Ascending aorta (tissue), 2 donors: ENCODE measurements at regions not wholly inside any gene's neighbourhood (a gene's known extent, or its start where the extent isn't known, plus 50 kb on each side); places are given as distances from the start of the nearest gene placed in this dataset.

Experiments used
- DNase-seq, 2 donors: peaks; one replicate each; pipeline ENCODE4 v3.0.0-alpha.2; 2019; ENCODE audit warnings: low spot score in 2 of 2
- H3K27ac ChIP-seq, 2 donors: fragments of 200-600 bp; sonication (generic); one replicate each; pipeline ENCODE4 v1.5.1; 2016 to 2017; ENCODE audit warnings: mild to moderate bottlenecking in 1 of 2
- H3K27me3 ChIP-seq: fragments of 200-600 bp; sonication (generic); one replicate; pipeline ENCODE4 v1.5.1; 2017
- H3K36me3 ChIP-seq, 2 donors: fragments of 200-600 bp; sonication (generic); one replicate each; pipeline ENCODE4 v1.5.1; 2016
- H3K4me1 ChIP-seq, 2 donors: fragments of 200-600 bp; sonication (generic); one replicate each; pipeline ENCODE4 v1.5.1; 2016 to 2017; ENCODE audit warnings: mild to moderate bottlenecking in 1 of 2
- H3K4me3 ChIP-seq, 2 donors: fragments of 200-600 bp; sonication (generic); one replicate each; pipeline ENCODE4 v1.5.1; 2016 to 2017; ENCODE audit warnings: mild to moderate bottlenecking in 1 of 2
- H3K9me3 ChIP-seq, 2 donors: fragments of 200-600 bp; sonication (generic); one replicate each; pipeline ENCODE4 v1.5.1; 2016
- intact Hi-C: fragments of 100-400 bp; cut with DNase I; formaldehyde crosslinking; loops from one replicate; pipeline ENCODE4 v1.15.1; 2023
- TF ChIP-seq, protein P1 (sequence below), 3 experiments: fragments of 200-600 bp in 2 of 3; fragments of 450-650 bp in 1 of 3; sonication (generic) in 2 of 3; IDR thresholded peaks; one replicate each; pipeline ENCODE4 v1.5.1; 2016 to 2019; ENCODE audit warnings: antibody characterized with exemption in 3 of 3, mild to moderate bottlenecking in 1 of 3, moderate library complexity in 1 of 3

DNA sequence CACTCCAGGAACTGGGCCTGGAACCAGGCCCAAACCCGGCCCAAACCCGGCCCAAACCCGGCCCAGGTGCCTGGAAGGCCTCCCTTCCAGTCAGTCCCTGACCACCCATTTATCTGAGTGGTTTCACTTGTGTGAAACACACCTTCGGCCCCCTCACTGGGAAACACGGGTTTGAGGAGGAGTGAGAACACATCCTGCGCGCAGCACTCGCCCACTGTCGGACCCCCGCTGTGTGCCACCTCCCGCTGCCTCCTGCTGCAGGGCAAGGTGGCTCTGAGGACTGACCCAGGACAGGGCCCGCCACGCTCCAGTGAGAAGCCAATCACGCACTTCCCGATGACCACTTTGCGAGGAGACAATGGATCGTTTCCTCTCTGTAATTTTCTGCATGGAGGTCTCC is 197.5 kb downstream of the BUB3 start:
- no peaks in the 10 kb centered on the region for H3K4me1 ChIP-seq
- no peak overlapping the region for H3K4me3 ChIP-seq
- no peaks in the 10 kb centered on the region for H3K9me3 ChIP-seq
- no peaks in the 10 kb centered on the region for H3K27me3 ChIP-seq
- no peaks in the 10 kb centered on the region for H3K36me3 ChIP-seq
- H3K27ac ChIP-seq = no peak overlapping the region
- intact Hi-C loops = no loop called here
- no peak for DNase-seq
- TF ChIP-seq, protein P1, sequence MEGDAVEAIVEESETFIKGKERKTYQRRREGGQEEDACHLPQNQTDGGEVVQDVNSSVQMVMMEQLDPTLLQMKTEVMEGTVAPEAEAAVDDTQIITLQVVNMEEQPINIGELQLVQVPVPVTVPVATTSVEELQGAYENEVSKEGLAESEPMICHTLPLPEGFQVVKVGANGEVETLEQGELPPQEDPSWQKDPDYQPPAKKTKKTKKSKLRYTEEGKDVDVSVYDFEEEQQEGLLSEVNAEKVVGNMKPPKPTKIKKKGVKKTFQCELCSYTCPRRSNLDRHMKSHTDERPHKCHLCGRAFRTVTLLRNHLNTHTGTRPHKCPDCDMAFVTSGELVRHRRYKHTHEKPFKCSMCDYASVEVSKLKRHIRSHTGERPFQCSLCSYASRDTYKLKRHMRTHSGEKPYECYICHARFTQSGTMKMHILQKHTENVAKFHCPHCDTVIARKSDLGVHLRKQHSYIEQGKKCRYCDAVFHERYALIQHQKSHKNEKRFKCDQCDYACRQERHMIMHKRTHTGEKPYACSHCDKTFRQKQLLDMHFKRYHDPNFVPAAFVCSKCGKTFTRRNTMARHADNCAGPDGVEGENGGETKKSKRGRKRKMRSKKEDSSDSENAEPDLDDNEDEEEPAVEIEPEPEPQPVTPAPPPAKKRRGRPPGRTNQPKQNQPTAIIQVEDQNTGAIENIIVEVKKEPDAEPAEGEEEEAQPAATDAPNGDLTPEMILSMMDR (IDR thresholded peaks at IDR 0.05) = no peak

DNA sequence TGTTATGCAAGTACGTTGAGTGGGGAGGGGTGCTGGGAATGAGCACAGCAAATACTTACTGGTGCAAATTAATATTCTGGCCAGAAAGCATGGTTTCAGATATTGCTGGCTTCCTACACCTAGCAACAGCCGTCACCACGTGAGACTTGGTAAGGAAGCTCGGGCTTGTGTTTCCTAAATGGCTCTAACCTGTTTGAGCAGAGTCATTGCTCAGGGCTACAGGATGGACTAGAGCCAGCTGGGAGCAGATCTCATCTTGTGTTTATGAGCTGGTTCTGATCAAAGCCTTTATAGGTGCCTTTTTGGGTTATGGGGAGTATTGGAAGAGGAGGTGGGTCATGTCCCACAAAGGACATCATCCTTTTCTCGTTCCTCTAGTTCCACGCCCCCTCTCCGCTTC is 200.3 kb downstream of the BUB3 start:
- no peaks in the 10 kb centered on the region for H3K27me3 ChIP-seq
- no peaks in the 10 kb centered on the region for H3K4me1 ChIP-seq
- DNase-seq = no peak
- H3K9me3 ChIP-seq = no peaks in the 10 kb centered on the region
- no peaks in the 10 kb centered on the region for H3K36me3 ChIP-seq
- intact Hi-C loops = no loop called here
- no peak overlapping the region for H3K27ac ChIP-seq
- TF ChIP-seq, protein P1 (IDR thresholded peaks at IDR 0.05) = no peak
- H3K4me3 ChIP-seq = no peak overlapping the region

DNA sequence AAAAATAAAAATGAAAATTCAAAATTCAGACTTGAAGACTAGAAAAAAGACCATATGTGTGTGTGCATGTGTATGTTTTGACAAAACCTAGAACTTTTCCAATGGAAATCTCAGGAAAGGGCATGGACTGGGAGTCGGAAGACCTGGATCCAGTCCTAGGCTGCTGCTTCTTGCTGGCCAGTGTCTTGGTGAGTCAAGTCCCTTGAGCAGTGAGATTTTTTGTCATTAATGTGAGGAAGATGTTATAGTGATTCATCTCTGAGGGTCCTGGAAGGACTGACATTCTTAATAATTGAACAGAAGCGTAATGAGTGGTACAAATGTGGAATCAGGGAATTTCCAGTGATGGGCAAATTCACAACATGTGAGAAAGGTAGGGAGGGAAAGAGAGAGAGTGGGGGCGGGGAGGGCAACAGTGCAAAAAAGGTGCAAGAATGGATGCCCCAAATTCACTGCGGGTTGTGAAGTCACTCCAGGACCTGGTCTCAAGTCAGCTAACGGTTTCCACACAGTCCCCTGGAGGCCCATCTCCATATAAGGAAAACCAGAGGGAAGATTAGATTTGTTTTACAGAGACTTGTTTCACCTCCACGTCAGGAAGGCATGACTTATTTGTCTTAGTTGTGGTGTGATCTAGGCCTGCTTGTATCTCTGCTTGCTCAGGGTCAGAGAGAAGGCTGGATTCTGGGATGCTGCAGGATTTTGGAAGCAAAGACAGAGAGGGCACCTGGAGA is 201.7 kb downstream of the BUB3 start:
- no peak overlapping the region for H3K4me3 ChIP-seq
- H3K27ac ChIP-seq = no peak overlapping the region
- TF ChIP-seq, protein P1 (IDR thresholded peaks at IDR 0.05) = no peak
- H3K36me3 ChIP-seq = no peaks in the 10 kb centered on the region
- H3K4me1 ChIP-seq = no peaks in the 10 kb centered on the region
- DNase-seq = no peak
- intact Hi-C loops = no loop called here
- H3K27me3 ChIP-seq = no peaks in the 10 kb centered on the region
- no peaks in the 10 kb centered on the region for H3K9me3 ChIP-seq

DNA sequence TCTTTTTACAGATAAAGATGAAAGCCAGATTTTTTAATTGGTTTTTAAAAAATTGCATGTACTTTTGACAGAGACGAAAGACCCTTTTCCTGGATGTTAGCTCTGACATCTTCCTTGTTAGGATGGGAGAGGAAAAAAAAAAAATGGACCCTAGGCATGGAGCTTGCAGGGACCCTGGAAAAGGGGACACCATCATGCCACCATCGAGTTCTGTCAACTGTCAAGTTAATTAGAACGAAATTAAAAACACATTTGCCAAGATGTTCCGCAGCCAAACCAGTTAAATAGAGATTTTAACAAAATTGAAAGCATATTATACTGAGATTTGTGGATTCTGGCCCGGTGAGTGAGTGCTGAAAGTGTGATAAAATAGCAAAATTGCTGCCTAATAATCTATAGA is 202.6 kb downstream of the BUB3 start:
- DNase-seq = no peak
- H3K36me3 ChIP-seq = no peaks in the 10 kb centered on the region
- H3K9me3 ChIP-seq = no peaks in the 10 kb centered on the region
- no peak overlapping the region for H3K27ac ChIP-seq
- no peak overlapping the region for H3K4me3 ChIP-seq
- no peaks in the 10 kb centered on the region for H3K4me1 ChIP-seq
- H3K27me3 ChIP-seq = no peaks in the 10 kb centered on the region
- TF ChIP-seq, protein P1 (IDR thresholded peaks at IDR 0.05) = no peak
- intact Hi-C loops = no loop called here

DNA sequence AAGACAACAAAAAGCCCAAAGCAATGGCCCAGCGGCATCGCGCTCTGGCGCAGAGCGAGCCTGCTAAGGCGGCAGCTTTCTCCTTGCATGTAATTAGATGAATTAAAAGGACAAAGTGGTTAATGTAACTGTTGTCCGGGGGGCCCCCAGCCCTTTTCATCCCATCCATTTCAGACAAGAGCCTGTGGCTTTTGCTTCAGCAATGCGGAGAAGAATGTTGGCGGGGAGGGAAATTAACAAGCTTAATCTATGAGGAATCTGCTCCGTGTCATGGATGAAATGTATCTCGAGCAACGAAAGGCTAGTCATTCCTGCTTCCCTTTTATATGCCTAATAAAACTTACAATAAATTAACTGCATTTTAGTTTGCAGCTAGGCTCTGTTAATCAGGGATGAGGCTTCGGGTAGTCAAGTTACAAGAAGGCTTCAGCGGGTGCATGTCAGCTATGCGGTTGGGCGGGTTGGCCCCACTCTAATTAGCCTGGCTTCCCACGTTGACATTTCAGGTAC is 203.3 kb downstream of the BUB3 start:
- intact Hi-C loops = no loop called here

More for the DNA sequence above, 203.3 kb downstream of the BUB3 start:
- TF ChIP-seq, protein P1 (IDR thresholded peaks at IDR 0.05) = no peak
- Histone ChIP-seq H3K4me1 (no peaks in the 10 kb centered on the region), H3K27me3 (no peaks in the 10 kb centered on the region), H3K27ac (no peak overlapping the region), H3K36me3 (no peaks in the 10 kb centered on the region), H3K4me3 (no peak overlapping the region), H3K9me3 (no peaks in the 10 kb centered on the region)
- DNase-seq = no peak
